HUES64 (cell line): ENCODE measurements at regions not wholly inside any gene's neighbourhood (a gene's known extent, or its start where the extent isn't known, plus 50 kb on each side); places are given as distances from the start of the nearest gene placed in this dataset.
"Not testable (repeated sequence)": the region's sequence is repeated elsewhere in the genome, so short reads cannot be mapped to it uniquely, and the experiment has no call there.

Source experiments
- H3K27ac ChIP-seq: 2 replicates; pipeline ENCODE4 v1.7.0; 2013; ENCODE audit warnings: low read depth, low read length, inconsistent platforms
- H3K27me3 ChIP-seq: 2 replicates; pipeline ENCODE4 v1.6.1; 2013; ENCODE audit warnings: mild to moderate bottlenecking, low read length; ENCODE audit not compliant: insufficient read depth
- H3K36me3 ChIP-seq: 2 replicates; pipeline ENCODE4 v1.6.1; 2013; ENCODE audit warnings: mild to moderate bottlenecking, low read length; ENCODE audit not compliant: insufficient read depth
- H3K4me1 ChIP-seq: 2 replicates; pipeline ENCODE4 v1.6.1; 2013; ENCODE audit warnings: mild to moderate bottlenecking, low read length, moderate library complexity; ENCODE audit not compliant: insufficient read depth
- H3K4me3 ChIP-seq: 2 replicates; pipeline ENCODE4 v1.5.1; 2013; ENCODE audit warnings: mild to moderate bottlenecking, low read length, moderate library complexity
- H3K9ac ChIP-seq: 2 replicates; pipeline ENCODE4 v1.6.1; 2013; ENCODE audit warnings: mild to moderate bottlenecking, low read depth, low read length
- H3K9me3 ChIP-seq: 2 replicates; pipeline ENCODE4 v1.6.1; 2013; ENCODE audit warnings: low read depth, low read length; ENCODE audit not compliant: insufficient read depth
- WGBS: fragments of 150-250, 120-280 bp; methylation state at CpG from one replicate; pipeline ENCODE4 v1.1.7; 2013; ENCODE audit warnings: missing lambda C conversion rate; 5-methylcytosine and 5-hydroxymethylcytosine counted together

- H3K9me3 ChIP-seq, H3K9ac ChIP-seq, H3K36me3 ChIP-seq, H3K4me3 ChIP-seq, H3K27me3 ChIP-seq, H3K27ac ChIP-seq: not testable (repeated sequence)
- peaks cover 30% of the 10 kb centered on the region for H3K4me1 ChIP-seq
- 98% methylated on average over 2 of the region's 3 CpGs for WGBS
Observed at GRCh38 chr5:28389727-28390126, 1351.3 kb upstream of the CDH9 start.

GRCh38 chr5:28388428-28388827, 1350.0 kb upstream of the CDH9 start:
- Histone ChIP-seq H3K9ac (no peak overlapping the region), H3K27me3 (no peaks in the 10 kb centered on the region), H3K36me3 (no peaks in the 10 kb centered on the region), H3K4me1 (peaks cover 22% of the 10 kb centered on the region), H3K27ac (no peak overlapping the region), H3K4me3 (no peak overlapping the region), H3K9me3 (no peaks in the 10 kb centered on the region)
- 100% methylated on average over 2 of the region's 2 CpGs for WGBS

GRCh38 chr5:28386712-28387111, 1348.3 kb upstream of the CDH9 start:
- no peaks in the 10 kb centered on the region for H3K36me3 ChIP-seq
- H3K27me3 ChIP-seq: no peaks in the 10 kb centered on the region
- peaks cover 17% of the 10 kb centered on the region for H3K4me1 ChIP-seq
- no peak overlapping the region for H3K27ac ChIP-seq
- H3K4me3 ChIP-seq: no peak overlapping the region
- no peaks in the 10 kb centered on the region for H3K9me3 ChIP-seq
- no peak overlapping the region for H3K9ac ChIP-seq
- no CpG with 5 or more reads among the region's 2 CpGs for WGBS

GRCh38 chr5:28380167-28380566, 1341.8 kb upstream of the CDH9 start:
- H3K27ac ChIP-seq: no peak overlapping the region
- no peaks in the 10 kb centered on the region for H3K9me3 ChIP-seq
- no peaks in the 10 kb centered on the region for H3K36me3 ChIP-seq
- H3K9ac ChIP-seq: no peak overlapping the region
- 95% methylated on average over 2 of the region's 2 CpGs for WGBS
- no peaks in the 10 kb centered on the region for H3K4me1 ChIP-seq
- H3K27me3 ChIP-seq: no peaks in the 10 kb centered on the region
- no peak overlapping the region for H3K4me3 ChIP-seq

- no peaks in the 10 kb centered on the region for H3K36me3 ChIP-seq
- no peak overlapping the region for H3K4me3 ChIP-seq
- H3K4me1 ChIP-seq: no peaks in the 10 kb centered on the region
- no peak overlapping the region for H3K27ac ChIP-seq
- no peaks in the 10 kb centered on the region for H3K9me3 ChIP-seq
- no peaks in the 10 kb centered on the region for H3K27me3 ChIP-seq
- H3K9ac ChIP-seq: no peak overlapping the region
- 94% methylated on average over 3 of the region's 3 CpGs for WGBS
Observed at GRCh38 chr5:28374492-28374967, 1336.1 kb upstream of the CDH9 start.

- 94% methylated on average over 3 of the region's 3 CpGs for WGBS
- H3K27ac ChIP-seq: no peak overlapping the region
- H3K27me3 ChIP-seq: no peaks in the 10 kb centered on the region
- H3K9ac ChIP-seq: no peak overlapping the region
- H3K4me3 ChIP-seq: no peak overlapping the region
- no peaks in the 10 kb centered on the region for H3K36me3 ChIP-seq
- H3K4me1 ChIP-seq: no peaks in the 10 kb centered on the region
- 0 out of 2 replicates have a peak, but pooled peaks cover 3% of the 10 kb centered on the region for H3K9me3 ChIP-seq
Observed at GRCh38 chr5:28370896-28371295, 1332.5 kb upstream of the CDH9 start.

- Histone ChIP-seq H3K9ac (no peak overlapping the region), H3K4me1 (no peaks in the 10 kb centered on the region), H3K9me3 (0 out of 2 replicates have a peak, but pooled peaks cover 3% of the 10 kb centered on the region), H3K27me3 (no peaks in the 10 kb centered on the region), H3K4me3 (no peak overlapping the region), H3K36me3 (no peaks in the 10 kb centered on the region), H3K27ac (no peak overlapping the region)
- 67% methylated on average over 1 of the region's 2 CpGs for WGBS
Observed at GRCh38 chr5:28369418-28369817, 1331.0 kb upstream of the CDH9 start.

- no peaks in the 10 kb centered on the region for H3K4me1 ChIP-seq
- H3K4me3 ChIP-seq: no peak overlapping the region
- no peak overlapping the region for H3K9ac ChIP-seq
- 80% methylated on average over 2 of the region's 2 CpGs for WGBS
- H3K36me3 ChIP-seq: no peaks in the 10 kb centered on the region
- H3K27me3 ChIP-seq: no peaks in the 10 kb centered on the region
- H3K27ac ChIP-seq: no peak overlapping the region
- peaks cover 8% of the 10 kb centered on the region for H3K9me3 ChIP-seq
Observed at GRCh38 chr5:28355831-28356230, 1317.4 kb upstream of the CDH9 start.

- no peak overlapping the region for H3K4me3 ChIP-seq
- WGBS: 96% methylated on average over 5 of the region's 5 CpGs
Observed at GRCh38 chr5:28346696-28347095, 1308.3 kb upstream of the CDH9 start.

GRCh38 chr5:28344836-28345433, 1306.5 kb upstream of the CDH9 start:
- WGBS: 11% methylated on average over 3 of the region's 5 CpGs
- H3K27me3 ChIP-seq: no peaks in the 10 kb centered on the region
- H3K36me3 ChIP-seq: no peaks in the 10 kb centered on the region
- H3K4me3 ChIP-seq: no peak overlapping the region
- no peak overlapping the region for H3K27ac ChIP-seq
- H3K9ac ChIP-seq: no peak overlapping the region
- no peaks in the 10 kb centered on the region for H3K9me3 ChIP-seq
- no peaks in the 10 kb centered on the region for H3K4me1 ChIP-seq

More at GRCh38 chr5:28346696-28347095, 1308.3 kb upstream of the CDH9 start:
- Histone ChIP-seq H3K27ac (no peak overlapping the region), H3K9ac (no peak overlapping the region), H3K4me1 (no peaks in the 10 kb centered on the region), H3K36me3 (no peaks in the 10 kb centered on the region), H3K9me3 (peaks cover 6% of the 10 kb centered on the region; the same call in 1 of the 2 replicates), H3K27me3 (no peaks in the 10 kb centered on the region)

- Histone ChIP-seq H3K9ac (no peak overlapping the region), H3K4me3 (no peak overlapping the region)
Observed at GRCh38 chr5:28329176-28329575, 1290.8 kb upstream of the CDH9 start.

GRCh38 chr5:28328681-28329080, 1290.3 kb upstream of the CDH9 start:
- Histone ChIP-seq H3K27me3 (no peaks in the 10 kb centered on the region), H3K9ac (no peak overlapping the region), H3K27ac (no peak overlapping the region), H3K4me3 (no peak overlapping the region), H3K36me3 (no peaks in the 10 kb centered on the region), H3K9me3 (no peaks in the 10 kb centered on the region), H3K4me1 (no peaks in the 10 kb centered on the region)

More at GRCh38 chr5:28329176-28329575, 1290.8 kb upstream of the CDH9 start:
- H3K4me1 ChIP-seq: no peaks in the 10 kb centered on the region
- H3K9me3 ChIP-seq: no peaks in the 10 kb centered on the region
- no peaks in the 10 kb centered on the region for H3K27me3 ChIP-seq
- no peaks in the 10 kb centered on the region for H3K36me3 ChIP-seq
- no peak overlapping the region for H3K27ac ChIP-seq
